OCI-LY3 (cell line): ENCODE measurements at regions not wholly inside any gene's neighbourhood (a gene's known extent, or its start where the extent isn't known, plus 50 kb on each side); places are given as distances from the start of the nearest gene placed in this dataset.

ENCODE experiments used
- EZH2phosphoT487 ChIP-seq: fragments of 200-600 bp; shearing (Covaris generic); IDR thresholded peaks from 2 replicates; pipeline ENCODE4 v1.6.1; 2018; ENCODE audit warnings: antibody characterized with exemption, mixed run types, low read depth
- TF ChIP-seq, protein P1 (sequence below): fragments of 200-600, 300-600 bp; sonication (generic); IDR thresholded peaks from 2 replicates; pipeline ENCODE4 v1.5.1; 2014; ENCODE audit warnings: antibody characterized with exemption, low read length, low read depth

DNA sequence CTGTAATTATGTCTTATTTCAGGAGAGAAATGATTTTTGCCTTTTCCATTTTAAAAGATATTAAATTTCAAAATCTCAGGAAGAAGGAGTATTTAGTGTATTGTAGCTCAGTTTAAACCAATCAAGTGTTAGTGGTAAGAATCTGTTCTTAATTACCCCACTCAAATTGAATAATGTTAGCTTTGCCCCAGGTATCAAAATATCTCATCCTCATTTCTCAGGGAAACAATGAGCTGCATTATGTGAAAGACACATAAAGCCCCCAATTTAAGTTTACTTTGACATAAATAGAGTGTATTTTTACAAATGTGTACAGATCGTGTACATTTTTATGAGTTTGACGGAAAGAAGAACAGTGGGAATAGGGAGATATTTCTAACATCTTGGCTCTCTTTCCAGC is 317.4 kb upstream of the RARB start:
- TF ChIP-seq, protein P1, sequence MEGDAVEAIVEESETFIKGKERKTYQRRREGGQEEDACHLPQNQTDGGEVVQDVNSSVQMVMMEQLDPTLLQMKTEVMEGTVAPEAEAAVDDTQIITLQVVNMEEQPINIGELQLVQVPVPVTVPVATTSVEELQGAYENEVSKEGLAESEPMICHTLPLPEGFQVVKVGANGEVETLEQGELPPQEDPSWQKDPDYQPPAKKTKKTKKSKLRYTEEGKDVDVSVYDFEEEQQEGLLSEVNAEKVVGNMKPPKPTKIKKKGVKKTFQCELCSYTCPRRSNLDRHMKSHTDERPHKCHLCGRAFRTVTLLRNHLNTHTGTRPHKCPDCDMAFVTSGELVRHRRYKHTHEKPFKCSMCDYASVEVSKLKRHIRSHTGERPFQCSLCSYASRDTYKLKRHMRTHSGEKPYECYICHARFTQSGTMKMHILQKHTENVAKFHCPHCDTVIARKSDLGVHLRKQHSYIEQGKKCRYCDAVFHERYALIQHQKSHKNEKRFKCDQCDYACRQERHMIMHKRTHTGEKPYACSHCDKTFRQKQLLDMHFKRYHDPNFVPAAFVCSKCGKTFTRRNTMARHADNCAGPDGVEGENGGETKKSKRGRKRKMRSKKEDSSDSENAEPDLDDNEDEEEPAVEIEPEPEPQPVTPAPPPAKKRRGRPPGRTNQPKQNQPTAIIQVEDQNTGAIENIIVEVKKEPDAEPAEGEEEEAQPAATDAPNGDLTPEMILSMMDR: no peak
- no peak for TF ChIP-seq EZH2phosphoT487
